Adrenal gland (tissue), 5 donors: ENCODE measurements at regions not wholly inside any gene's neighbourhood (a gene's known extent, or its start where the extent isn't known, plus 50 kb on each side); places are given as distances from the start of the nearest gene placed in this dataset.

Source experiments
- POLR2A ChIP-seq, 2 donors: fragments of 450-650 bp; IDR thresholded peaks; one replicate each; pipeline ENCODE4 v1.6.1; 2017; ENCODE audit warnings: antibody characterized with exemption in 2 of 2, mild to moderate bottlenecking in 2 of 2, moderate library complexity in 1 of 2
- TF ChIP-seq, protein P1 (sequence below), 6 experiments: fragments of 450-650 bp in 4 of 6; fragments of 200-600 bp in 2 of 6; sonication (generic) in 1 of 6; IDR thresholded peaks; 1 replicate in 5 of 6; 2 replicates in 1 of 6; pipeline versions ENCODE4 v1.5.1 to v1.8.0; 2016 to 2021; ENCODE audit warnings: antibody characterized with exemption in 6 of 6, mild to moderate bottlenecking in 2 of 6, moderate library complexity in 1 of 6
- donor health status: DM: no; HTN: no; CAD: no.

DNA sequence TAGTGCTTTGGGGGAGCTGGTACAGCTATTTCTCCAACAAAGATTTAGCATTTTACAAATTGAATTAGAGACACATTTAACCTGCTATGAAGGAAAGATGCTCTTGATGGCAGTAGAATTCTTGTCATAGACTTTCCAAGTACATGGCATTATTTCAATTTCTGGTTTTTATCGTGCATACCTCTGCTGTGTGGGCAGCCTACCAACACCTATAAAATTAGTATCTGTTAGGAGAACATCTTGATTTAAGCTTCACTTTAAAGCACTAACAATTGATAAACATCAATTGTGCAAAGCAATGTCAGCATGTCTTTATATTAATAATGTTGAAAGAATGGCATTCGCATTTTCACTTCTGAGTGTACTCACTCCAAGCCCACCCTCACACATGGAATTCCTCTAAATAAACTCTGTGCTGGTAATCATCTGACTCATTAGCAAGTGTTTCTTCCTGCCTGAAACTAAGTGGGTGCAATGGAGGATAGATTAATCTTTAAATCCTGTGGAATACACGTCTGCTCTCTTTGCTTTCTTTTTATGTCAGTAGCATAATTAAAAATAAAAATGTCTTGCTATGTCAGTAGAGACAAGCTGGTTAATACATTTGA, 279.8 kb upstream of the MAGEB18 start:
- TF ChIP-seq, protein P1, sequence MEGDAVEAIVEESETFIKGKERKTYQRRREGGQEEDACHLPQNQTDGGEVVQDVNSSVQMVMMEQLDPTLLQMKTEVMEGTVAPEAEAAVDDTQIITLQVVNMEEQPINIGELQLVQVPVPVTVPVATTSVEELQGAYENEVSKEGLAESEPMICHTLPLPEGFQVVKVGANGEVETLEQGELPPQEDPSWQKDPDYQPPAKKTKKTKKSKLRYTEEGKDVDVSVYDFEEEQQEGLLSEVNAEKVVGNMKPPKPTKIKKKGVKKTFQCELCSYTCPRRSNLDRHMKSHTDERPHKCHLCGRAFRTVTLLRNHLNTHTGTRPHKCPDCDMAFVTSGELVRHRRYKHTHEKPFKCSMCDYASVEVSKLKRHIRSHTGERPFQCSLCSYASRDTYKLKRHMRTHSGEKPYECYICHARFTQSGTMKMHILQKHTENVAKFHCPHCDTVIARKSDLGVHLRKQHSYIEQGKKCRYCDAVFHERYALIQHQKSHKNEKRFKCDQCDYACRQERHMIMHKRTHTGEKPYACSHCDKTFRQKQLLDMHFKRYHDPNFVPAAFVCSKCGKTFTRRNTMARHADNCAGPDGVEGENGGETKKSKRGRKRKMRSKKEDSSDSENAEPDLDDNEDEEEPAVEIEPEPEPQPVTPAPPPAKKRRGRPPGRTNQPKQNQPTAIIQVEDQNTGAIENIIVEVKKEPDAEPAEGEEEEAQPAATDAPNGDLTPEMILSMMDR (IDR thresholded peaks at IDR 0.05), result no peak
- no peak for TF ChIP-seq POLR2A (IDR thresholded peaks at IDR 0.05)
